HepG2 (cell line): ENCODE measurements at regions not wholly inside any gene's neighbourhood (a gene's known extent, or its start where the extent isn't known, plus 50 kb on each side); places are given as distances from the start of the nearest gene placed in this dataset.

Experiments used
- ATAC-seq: fragments of 200-7000 bp; cut with Tn5 transposase; 3 replicates; pipeline ENCODE4 v1.9.1; 2020; ENCODE audit warnings: mild to moderate bottlenecking, moderate library complexity
- BruUV-seq: library from RNA; stranded (reverse); fragments of 400-500 nt; replicated peaks from 2 replicates; lab custom pipeline; 2021; lab: Mats Ljungman, UMichigan
- CTCF ChIA-PET: fragments of 300-600 bp; formaldehyde crosslinking; extraction: SDS; loops from one replicate; lab custom pipeline; 2021; ENCODE audit warnings: low total read pairs, inconsistent platforms, low intra/inter-chr PET ratio; lab: Yijun Ruan, JAX
- POLR2A ChIA-PET: fragments of 350-600 bp; sonication (Branson Sonifier 250); formaldehyde crosslinking; loops from one replicate; lab custom pipeline; 2020; ENCODE audit warnings: antibody characterized with exemption, inconsistent platforms; lab: Yijun Ruan, JAX
- DNase-seq: peaks from one replicate; pipeline ENCODE4 v3.0.0-alpha.2; 2015; ENCODE audit warnings: low spot score
- FAIRE-seq: peaks from 3 replicates; lab custom pipeline; 2011; peaks lifted over from hg19 to GRCh38; lab: Jason Lieb, UNC
- H2AFZ ChIP-seq: one replicate; pipeline ENCODE4 v1.6.1; 2011; ENCODE audit warnings: low read length, inconsistent platforms
- H3K27ac ChIP-seq: fragments of 300-600 bp; 3 replicates; pipeline ENCODE4 v1.8.0; 2011; ENCODE audit warnings: mixed run types, mild to moderate bottlenecking, mixed read lengths, low read length, inconsistent platforms; ENCODE audit not compliant: insufficient read depth; ENCODE audit errors: extremely low read length
- H3K27me3 ChIP-seq, 2 experiments: fragments of 200-600 bp in 1 of 2; 2 replicates in 1 of 2; 3 replicates in 1 of 2; pipeline versions ENCODE4 v1.6.0 to v1.8.0; 2011; ENCODE audit warnings: low read length in 2 of 2, mild to moderate bottlenecking in 2 of 2, moderate library complexity in 2 of 2, inconsistent platforms in 1 of 2; ENCODE audit not compliant: insufficient read depth in 2 of 2, control insufficient read depth in 1 of 2
- H3K36me3 ChIP-seq, 2 experiments: fragments of 200-600 bp in 1 of 2; replicated peaks in 1 of 2; 2 replicates in 1 of 2; 3 replicates in 1 of 2; pipeline versions ENCODE4 v1.5.1 to v1.8.0; 2011; ENCODE audit warnings: low read length in 2 of 2, inconsistent platforms in 1 of 2; ENCODE audit not compliant: insufficient read depth in 2 of 2, control insufficient read depth in 1 of 2
- H3K4me1 ChIP-seq: 2 replicates; pipeline ENCODE4 v1.5.1; 2012; ENCODE audit warnings: low read length, inconsistent platforms; ENCODE audit not compliant: insufficient read depth
- H3K4me2 ChIP-seq: 2 replicates; pipeline ENCODE4 v1.6.0; 2011; ENCODE audit warnings: low read depth, low read length, inconsistent platforms
- H3K4me3 ChIP-seq, 3 experiments: fragments of 200-600 bp in 1 of 3; sonication (generic), shearing (Covaris generic) in 1 of 3; replicated peaks in 1 of 3; 2 replicates each; pipeline ENCODE4 v1.5.1; 2011 to 2016; ENCODE audit warnings: low read length in 3 of 3, inconsistent platforms in 2 of 3, low read depth in 2 of 3, mild to moderate bottlenecking in 2 of 3, control low read depth in 1 of 3, mixed read lengths in 1 of 3; ENCODE audit not compliant: insufficient read depth in 1 of 3
- H3K79me2 ChIP-seq: one replicate; pipeline ENCODE4 v1.6.1; 2011; ENCODE audit warnings: low read length, inconsistent platforms; ENCODE audit not compliant: insufficient read depth
- H3K9ac ChIP-seq: 2 replicates; pipeline ENCODE4 v1.6.0; 2011; ENCODE audit warnings: mild to moderate bottlenecking, low read depth, low read length, inconsistent platforms; ENCODE audit not compliant: insufficient read depth
- H3K9me3 ChIP-seq: 2 replicates; pipeline ENCODE4 v1.5.1; 2012; ENCODE audit warnings: mild to moderate bottlenecking, low read length
- H4K20me1 ChIP-seq: 2 replicates; pipeline ENCODE4 v1.6.0; 2011; ENCODE audit warnings: inconsistent platforms, mild to moderate bottlenecking, low read length, moderate library complexity; ENCODE audit not compliant: insufficient read depth
- ADNP ChIP-seq: sonication (generic); formaldehyde crosslinking; IDR thresholded peaks from 2 replicates; pipeline ENCODE4 v1.4.0; 2020; ENCODE audit warnings: missing genetic modification reagents
- ATF6 ChIP-seq: sonication (generic); formaldehyde crosslinking; conservative IDR thresholded peaks from 2 replicates; pipeline ENCODE4 v1.4.0; 2020; ENCODE audit warnings: missing genetic modification reagents
- ETV5 ChIP-seq: IDR thresholded peaks from 2 replicates; pipeline ENCODE4 v1.6.1; 2018; ENCODE audit warnings: missing biosample characterization, missing genetic modification reagents, inconsistent platforms, borderline replicate concordance
- GPN1 ChIP-seq: sonication (generic); formaldehyde crosslinking; IDR thresholded peaks from 2 replicates; pipeline ENCODE4 v1.5.1; 2020; ENCODE audit warnings: missing genetic modification reagents, borderline replicate concordance
- PPARG ChIP-seq: conservative IDR thresholded peaks from 2 replicates; pipeline ENCODE4 v1.6.1; 2016; ENCODE audit warnings: missing biosample characterization, missing genetic modification reagents
- ZNF646 ChIP-seq: sonication (generic); formaldehyde crosslinking; IDR thresholded peaks from 2 replicates; pipeline ENCODE4 v1.9.0; 2021; ENCODE audit warnings: mild to moderate bottlenecking, missing genetic modification reagents
- ZNF777 ChIP-seq: sonication (generic); formaldehyde crosslinking; IDR thresholded peaks from 2 replicates; pipeline ENCODE4 v1.4.0; 2020; ENCODE audit warnings: missing genetic modification reagents
- WGBS: methylation state at CpG from one replicate; pipeline ENCODE4 v1.1.6; 2017; ENCODE audit warnings: low lambda C conversion rate; 5-methylcytosine and 5-hydroxymethylcytosine counted together
- in situ Hi-C: cut with HindIII; loops from 2 replicates; pipeline ENCODE4 v1.10.0; 2017; ENCODE audit warnings: low pct_unique_long_range_greater_than_20kb; ENCODE audit not compliant: extremely low pct_ligation_motif_present
- intact Hi-C: fragments of 100-400 bp; cut with micrococcal nuclease; formaldehyde crosslinking; loops from one replicate; pipeline ENCODE4 v1.10.0; 2022; ENCODE audit not compliant: unreplicated experiment
- TF ChIP-seq, protein P1 (sequence below): sonication (generic); formaldehyde crosslinking; IDR thresholded peaks from 2 replicates; pipeline ENCODE4 v1.4.0; 2020; ENCODE audit warnings: missing genetic modification reagents, borderline replicate concordance

DNA sequence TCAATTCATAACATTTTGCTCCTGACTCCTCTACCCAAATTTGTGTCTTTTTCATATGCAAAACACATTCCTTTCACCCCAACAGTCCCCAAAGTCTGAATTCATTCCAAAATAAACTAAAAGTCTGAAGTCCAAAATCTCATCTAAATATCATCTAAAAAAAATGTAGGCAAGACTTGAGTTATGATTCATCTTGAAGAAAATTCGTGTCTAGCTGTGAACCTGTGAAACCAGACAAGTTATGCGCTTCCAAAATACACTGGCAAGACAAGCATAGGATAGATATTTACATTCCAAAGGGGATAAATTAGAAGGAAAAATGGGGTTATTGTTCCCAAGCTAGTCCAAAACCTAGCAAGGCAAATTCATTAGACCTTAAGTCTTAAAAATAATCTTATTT is 1302.0 kb upstream of the GBE1 start (continued):
- TF ChIP-seq ATF6 (CRISPR knock-in tag) (no peak), GPN1 (CRISPR knock-in tag) (no peak), ADNP (CRISPR knock-in tag) (no peak)

- no peak overlapping the region for H3K4me3 ChIP-seq
- H3K4me2 ChIP-seq: no peak overlapping the region
- H3K27me3 ChIP-seq: no peaks in the 10 kb centered on the region
- CTCF ChIA-PET: no interaction called here
- no peak for ATAC-seq
- no peak overlapping the region for H3K27ac ChIP-seq
- BruUV-seq: no TSS peak
- no peak for DNase-seq
- H3K79me2 ChIP-seq: no peaks in the 10 kb centered on the region
- no peaks in the 10 kb centered on the region for H3K36me3 ChIP-seq
- in situ Hi-C loops (no loop called here), intact Hi-C loops (no loop called here)
- no peaks in the 10 kb centered on the region for H4K20me1 ChIP-seq
- H3K9ac ChIP-seq: no peak overlapping the region
- POLR2A ChIA-PET: no interaction called here
- WGBS: 4% methylated on average over 2 of the region's 2 CpGs
- H2AFZ ChIP-seq: no peak overlapping the region
- no peak for FAIRE-seq
- H3K9me3 ChIP-seq: no peaks in the 10 kb centered on the region
- no peaks in the 10 kb centered on the region for H3K4me1 ChIP-seq
- TF ChIP-seq ZNF777 (CRISPR knock-in tag): no peak
- no peak for TF ChIP-seq PPARG (CRISPR knock-in tag)
- no peak for TF ChIP-seq ETV5 (CRISPR knock-in tag)
- no peak for TF ChIP-seq ZNF646 (CRISPR knock-in tag)
- TF ChIP-seq, protein P1, sequence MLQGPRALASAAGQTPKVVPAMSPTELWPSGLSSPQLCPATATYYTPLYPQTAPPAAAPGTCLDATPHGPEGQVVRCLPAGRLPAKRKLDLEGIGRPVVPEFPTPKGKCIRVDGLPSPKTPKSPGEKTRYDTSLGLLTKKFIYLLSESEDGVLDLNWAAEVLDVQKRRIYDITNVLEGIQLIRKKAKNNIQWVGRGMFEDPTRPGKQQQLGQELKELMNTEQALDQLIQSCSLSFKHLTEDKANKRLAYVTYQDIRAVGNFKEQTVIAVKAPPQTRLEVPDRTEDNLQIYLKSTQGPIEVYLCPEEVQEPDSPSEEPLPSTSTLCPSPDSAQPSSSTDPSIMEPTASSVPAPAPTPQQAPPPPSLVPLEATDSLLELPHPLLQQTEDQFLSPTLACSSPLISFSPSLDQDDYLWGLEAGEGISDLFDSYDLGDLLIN (CRISPR knock-in tag): no peak
- no peak for TF ChIP-seq ATF6 (CRISPR knock-in tag)
These were observed 1287.1 kb upstream of the GBE1 start for GRCh38 chr3:83048556-83048955.
